ENCODE measurements at regions not wholly inside any gene's neighbourhood (a gene's known extent, or its start where the extent isn't known, plus 50 kb on each side); places are given as distances from the start of the nearest gene placed in this dataset.

GRCh38 chr6:53723331-53723730 is 57.8 kb upstream of the KLHL31 start:
- Histone ChIP-seq H3K4me3 (ENCODE audit: control insufficient read depth in 1 of 2, extremely low read depth in 1 of 2, low read length in 1 of 2) (no peak overlapping the region), H3K27ac (ENCODE audit: low read length) (no peak overlapping the region), H3K27me3 (replicated peaks in 1 of 2; ENCODE audit: control insufficient read depth in 2 of 2, extremely low read depth in 1 of 2, insufficient read depth in 2 of 2, low read length in 1 of 2) (peaks cover 0 to 4% of the 10 kb centered on the region in 2 experiments), H3K4me1 (ENCODE audit: control insufficient read depth in 1 of 2, extremely low read depth in 1 of 2, insufficient read depth in 2 of 2, low read length in 2 of 2) (peaks cover 0 to under 1% of the 10 kb centered on the region in 2 experiments), H3K36me3 (ENCODE audit: control insufficient read depth in 2 of 2, extremely low read depth in 1 of 2, insufficient read depth in 1 of 2, low read length in 1 of 2) (no peaks in the 10 kb centered on the region), H3K9me3 (no peaks in the 10 kb centered on the region)
- Mint-ChIP-seq H3K9me3 (no peaks in the 10 kb centered on the region), H3K4me1 (peaks cover 6 to 13% (median 11%) of the 10 kb centered on the region in 3 donors), H3K27ac (no peak overlapping the region), H3K4me3 (no peak overlapping the region), H3K36me3 (no peaks in the 10 kb centered on the region), H3K27me3 (peaks cover 10 to 11% of the 10 kb centered on the region in 2 donors)
- ATAC-seq (replicated peaks in 1 of 4), result no peak
- CTCF ChIA-PET, result interaction anchor here (0.5 to 12.2 kb wide), 8 partner anchors 12 to 1488 kb away, joined by 3 to 141 read pairs (median 4); no protein-coding TSS in a partner anchor
- POLR2A ChIA-PET, result no interaction called here
- no CpG with 5 or more reads among the region's 1 CpG for WGBS (ENCODE audit: insufficient coverage)
- DNase-seq, result no peak

DNA sequence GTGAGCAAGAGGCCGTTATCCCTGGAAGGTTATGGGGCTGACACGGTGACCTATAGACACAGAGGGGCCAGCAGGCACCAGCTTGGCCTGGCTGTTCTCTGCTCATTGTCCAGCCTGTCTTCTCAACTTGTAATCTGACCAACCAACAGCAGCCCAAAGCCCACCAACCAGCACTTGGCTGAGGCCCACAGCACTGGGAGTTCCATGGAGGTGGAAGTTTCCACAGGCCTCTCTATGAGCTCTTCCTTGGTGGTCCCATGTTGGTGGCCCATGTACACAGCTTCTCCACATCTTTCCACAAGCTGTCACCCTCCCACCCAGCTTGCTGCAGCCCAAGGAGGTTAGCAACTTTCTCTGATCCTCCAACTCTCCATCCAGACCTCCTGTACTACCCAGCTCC is 56.2 kb upstream of the KLHL31 start:
- ATAC-seq (replicated peaks in 1 of 4), result no peak
- Histone ChIP-seq H3K27me3 (replicated peaks in 1 of 2; ENCODE audit: control insufficient read depth in 2 of 2, extremely low read depth in 1 of 2, insufficient read depth in 2 of 2, low read length in 1 of 2) (peaks cover 0 to 4% of the 10 kb centered on the region in 2 experiments), H3K36me3 (ENCODE audit: control insufficient read depth in 2 of 2, extremely low read depth in 1 of 2, insufficient read depth in 1 of 2, low read length in 1 of 2) (no peaks in the 10 kb centered on the region), H3K4me1 (ENCODE audit: control insufficient read depth in 1 of 2, extremely low read depth in 1 of 2, insufficient read depth in 2 of 2, low read length in 2 of 2) (no peaks in the 10 kb centered on the region), H3K9me3 (no peaks in the 10 kb centered on the region), H3K4me3 (ENCODE audit: control insufficient read depth in 1 of 2, extremely low read depth in 1 of 2, low read length in 1 of 2) (no peak overlapping the region), H3K27ac (ENCODE audit: low read length) (no peak overlapping the region)
- POLR2A ChIA-PET, result interaction anchor here (0.6 kb wide), 2 partner anchors 231 to 391 kb away, joined by 6 to 9 read pairs; no protein-coding TSS in a partner anchor
- Mint-ChIP-seq H3K4me1 (peaks cover 6 to 12% (median 9%) of the 10 kb centered on the region in 3 donors), H3K36me3 (no peaks in the 10 kb centered on the region), H3K4me3 (no peak overlapping the region), H3K27ac (no peak overlapping the region), H3K9me3 (no peaks in the 10 kb centered on the region), H3K27me3 (peaks cover 11 to 16% of the 10 kb centered on the region in 2 donors)
- CTCF ChIA-PET, result interaction anchor here (0.6 to 12.2 kb wide), 16 partner anchors 8 to 1479 kb away, joined by 3 to 141 read pairs (median 4); no protein-coding TSS in a partner anchor
- DNase-seq, result no peak
- 94% methylated on average over 2 of the region's 2 CpGs for WGBS (ENCODE audit: insufficient coverage)

GRCh38 chr6:53718597-53719460 is 53.3 kb upstream of the KLHL31 start:
- ChIA-PET POLR2A (no interaction called here), CTCF (interaction anchor here (0.6 to 2.6 kb wide), 20 partner anchors 9 to 848 kb away, joined by 3 to 48 read pairs (median 4); partner anchors contain the start of gene LRRC1 (in 1 of the 2))
- Mint-ChIP-seq H3K4me3 (no peak overlapping the region), H3K4me1 (peaks cover 2 to 6% (median 5%) of the 10 kb centered on the region in 3 donors), H3K27ac (no peak overlapping the region), H3K27me3 (peaks cover 0 to 17% of the 10 kb centered on the region in 2 donors), H3K9me3 (no peaks in the 10 kb centered on the region), H3K36me3 (no peaks in the 10 kb centered on the region)
- no peaks in the 10 kb centered on the region for H3K27me3 ChIP-seq (replicated peaks in 1 of 2; ENCODE audit: control insufficient read depth in 2 of 2, extremely low read depth in 1 of 2, insufficient read depth in 2 of 2, low read length in 1 of 2)
- no peaks in the 10 kb centered on the region for H3K9me3 ChIP-seq
- DNase-seq, result peak in 6 of 35 experiments; percentile 2 to 71 (median 18)
- ATAC-seq (replicated peaks in 1 of 4), result peak in 3 of 4 experiments; percentile 46 to 66 (median 54)
- H3K4me3 ChIP-seq (ENCODE audit: control insufficient read depth in 1 of 2, extremely low read depth in 1 of 2, low read length in 1 of 2), result no peak overlapping the region
- H3K4me1 ChIP-seq (ENCODE audit: control insufficient read depth in 1 of 2, extremely low read depth in 1 of 2, insufficient read depth in 2 of 2, low read length in 2 of 2), result no peaks in the 10 kb centered on the region
- no peak overlapping the region for H3K27ac ChIP-seq (ENCODE audit: low read length)
- WGBS (ENCODE audit: insufficient coverage), result 66% methylated on average over 3 of the region's 9 CpGs
- no peaks in the 10 kb centered on the region for H3K36me3 ChIP-seq (ENCODE audit: control insufficient read depth in 2 of 2, extremely low read depth in 1 of 2, insufficient read depth in 1 of 2, low read length in 1 of 2)

- POLR2A ChIA-PET, result no interaction called here
- Histone ChIP-seq H3K9me3 (no peaks in the 10 kb centered on the region), H3K27me3 (replicated peaks in 1 of 2; ENCODE audit: control insufficient read depth in 2 of 2, extremely low read depth in 1 of 2, insufficient read depth in 2 of 2, low read length in 1 of 2) (peaks cover 0 to 3% of the 10 kb centered on the region in 2 experiments), H3K4me3 (ENCODE audit: control insufficient read depth in 1 of 2, extremely low read depth in 1 of 2, low read length in 1 of 2) (no peak overlapping the region), H3K36me3 (ENCODE audit: control insufficient read depth in 2 of 2, extremely low read depth in 1 of 2, insufficient read depth in 1 of 2, low read length in 1 of 2) (no peaks in the 10 kb centered on the region), H3K27ac (ENCODE audit: low read length) (no peak overlapping the region), H3K4me1 (ENCODE audit: control insufficient read depth in 1 of 2, extremely low read depth in 1 of 2, insufficient read depth in 2 of 2, low read length in 2 of 2) (no peaks in the 10 kb centered on the region)
- H3K4me1 Mint-ChIP-seq, result peaks cover 2 to 6% (median 5%) of the 10 kb centered on the region in 3 donors
- CTCF ChIA-PET, result interaction anchor here in 1 of 2 donors (0.5 to 0.8 kb wide), 3 partner anchors 8 to 26 kb away, joined by 3 to 10 read pairs (median 3); no protein-coding TSS in a partner anchor
- H3K27ac Mint-ChIP-seq, result no peak overlapping the region
- no peaks in the 10 kb centered on the region for H3K36me3 Mint-ChIP-seq
- DNase-seq (no peak), ATAC-seq (replicated peaks in 1 of 4) (no peak)
- WGBS (ENCODE audit: insufficient coverage), result no CpG with 5 or more reads among the region's 1 CpG
- H3K4me3 Mint-ChIP-seq, result no peak overlapping the region
- peaks cover 0 to 22% of the 10 kb centered on the region in 2 donors for H3K27me3 Mint-ChIP-seq
- no peaks in the 10 kb centered on the region for H3K9me3 Mint-ChIP-seq
Measured at GRCh38 chr6:53717566-53717965, 52.0 kb upstream of the KLHL31 start.

DNA sequence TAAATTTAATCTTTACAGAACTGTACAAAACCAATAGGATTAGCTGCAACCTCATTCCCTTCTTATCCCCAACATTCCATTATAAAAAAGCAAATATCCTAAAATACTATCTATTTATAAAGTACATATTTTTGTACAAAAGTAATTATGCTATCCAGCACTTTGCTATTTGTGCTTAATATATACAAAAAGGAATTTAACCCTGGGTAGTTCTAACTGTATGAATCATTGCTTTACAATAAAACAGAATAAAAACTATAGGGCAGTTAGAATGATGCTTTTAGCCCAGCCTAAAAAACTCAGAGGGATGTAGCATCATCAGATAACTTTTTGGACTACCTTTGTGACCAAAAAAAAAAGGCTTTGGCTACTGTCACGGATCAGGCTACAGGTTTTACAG is 49.9 kb upstream of the KLHL31 start:
- DNase-seq (no peak), ATAC-seq (replicated peaks in 1 of 4) (no peak)
- Histone ChIP-seq H3K9me3 (no peaks in the 10 kb centered on the region), H3K27ac (ENCODE audit: low read length) (no peak overlapping the region), H3K4me1 (ENCODE audit: control insufficient read depth in 1 of 2, extremely low read depth in 1 of 2, insufficient read depth in 2 of 2, low read length in 2 of 2) (no peaks in the 10 kb centered on the region), H3K36me3 (ENCODE audit: control insufficient read depth in 2 of 2, extremely low read depth in 1 of 2, insufficient read depth in 1 of 2, low read length in 1 of 2) (no peaks in the 10 kb centered on the region), H3K4me3 (ENCODE audit: control insufficient read depth in 1 of 2, extremely low read depth in 1 of 2, low read length in 1 of 2) (no peak overlapping the region), H3K27me3 (replicated peaks in 1 of 2; ENCODE audit: control insufficient read depth in 2 of 2, extremely low read depth in 1 of 2, insufficient read depth in 2 of 2, low read length in 1 of 2) (peaks cover 0 to 3% of the 10 kb centered on the region in 2 experiments)
- Mint-ChIP-seq H3K36me3 (no peaks in the 10 kb centered on the region), H3K27ac (no peak overlapping the region), H3K4me3 (no peak overlapping the region), H3K4me1 (peaks cover 2 to 6% (median 5%) of the 10 kb centered on the region in 3 donors), H3K27me3 (peaks cover 5 to 32% of the 10 kb centered on the region in 2 donors), H3K9me3 (no peaks in the 10 kb centered on the region)
- WGBS (ENCODE audit: insufficient coverage), result no CpG with 5 or more reads among the region's 1 CpG
- ChIA-PET CTCF (interaction anchor here in 1 of 2 donors (0.7 kb wide), 1 partner anchor 219 kb away, joined by 8 read pairs; no protein-coding TSS in a partner anchor), POLR2A (interaction anchor here (0.6 to 0.7 kb wide), 2 partner anchors 230 to 495 kb away, joined by 3 read pairs; no protein-coding TSS in a partner anchor)

All from T-cell (primary cell).